DMS79 (cell line): ENCODE measurements at regions not wholly inside any gene's neighbourhood (a gene's known extent, or its start where the extent isn't known, plus 50 kb on each side); places are given as distances from the start of the nearest gene placed in this dataset.

ENCODE experiments used
- DNase-seq: peaks from one replicate; lab custom pipeline; 2025; lab: John Stamatoyannopoulos, UW

DNA sequence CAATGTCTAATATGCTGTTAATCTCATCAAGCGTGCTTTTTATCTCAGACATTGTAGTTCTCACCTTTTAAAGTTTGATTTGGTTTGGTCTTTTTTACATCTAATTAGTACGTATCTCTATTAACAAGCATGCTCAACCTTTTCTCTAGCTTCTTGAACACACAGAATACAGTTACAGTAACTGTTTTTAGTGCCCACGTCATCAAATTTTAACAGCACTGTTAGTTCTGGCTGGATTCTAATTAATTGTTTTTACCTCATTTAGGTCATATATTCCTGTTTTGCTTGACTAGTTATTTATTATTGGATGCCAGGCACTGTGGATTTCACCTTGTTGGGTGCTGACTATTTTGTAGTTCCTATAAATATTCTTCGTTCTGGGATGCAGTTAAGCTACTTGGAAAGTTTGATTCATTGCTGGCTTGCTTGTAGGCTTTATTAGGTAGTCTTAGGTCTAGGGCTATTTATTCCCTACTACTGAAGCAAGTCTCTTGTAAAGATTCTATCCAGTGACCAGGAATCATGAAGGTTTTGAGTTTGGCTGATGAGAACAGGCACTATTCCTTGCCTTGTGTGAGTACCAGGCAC is 263.0 kb downstream of the ETAA1 start:
- DNase-seq: no peak

DNA sequence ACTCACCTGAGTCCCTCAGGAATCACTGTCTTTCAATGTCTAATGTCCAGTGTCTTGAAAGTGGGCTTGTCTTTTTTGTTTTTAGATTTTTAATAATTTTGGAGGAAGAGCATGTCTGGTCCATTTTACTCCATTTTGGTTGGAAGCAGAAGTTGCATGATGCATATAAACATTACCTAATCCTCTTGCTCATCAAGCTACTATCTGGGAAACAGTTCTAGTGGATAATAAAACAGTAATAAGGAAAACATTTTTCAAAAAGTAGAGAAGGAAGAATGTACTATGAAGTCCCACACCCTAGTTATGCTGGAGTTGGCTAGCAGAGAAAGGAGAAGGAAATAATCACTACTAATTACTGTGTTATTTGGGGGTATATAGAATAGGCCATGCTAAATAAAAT is 263.7 kb downstream of the ETAA1 start:
- DNase-seq: no peak

DNA sequence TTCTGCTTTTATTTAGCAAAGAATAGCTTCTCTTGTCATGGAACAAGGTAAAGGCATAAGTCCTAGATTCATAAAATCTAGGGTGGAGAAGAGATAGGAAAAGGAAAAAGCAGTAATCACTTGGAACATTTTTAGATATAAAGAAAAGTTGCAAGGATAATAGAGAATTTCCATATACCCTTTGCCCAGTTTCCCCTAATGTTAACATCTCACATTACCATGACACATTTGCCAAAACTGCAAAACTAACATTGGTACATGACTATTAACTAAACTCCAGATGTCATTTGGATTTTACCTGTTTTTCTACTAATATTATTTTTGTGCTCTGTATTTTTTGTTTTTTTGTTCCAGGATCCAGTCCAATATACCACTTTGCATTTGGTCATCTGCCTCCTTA is 265.1 kb downstream of the ETAA1 start:
- no peak for DNase-seq

DNA sequence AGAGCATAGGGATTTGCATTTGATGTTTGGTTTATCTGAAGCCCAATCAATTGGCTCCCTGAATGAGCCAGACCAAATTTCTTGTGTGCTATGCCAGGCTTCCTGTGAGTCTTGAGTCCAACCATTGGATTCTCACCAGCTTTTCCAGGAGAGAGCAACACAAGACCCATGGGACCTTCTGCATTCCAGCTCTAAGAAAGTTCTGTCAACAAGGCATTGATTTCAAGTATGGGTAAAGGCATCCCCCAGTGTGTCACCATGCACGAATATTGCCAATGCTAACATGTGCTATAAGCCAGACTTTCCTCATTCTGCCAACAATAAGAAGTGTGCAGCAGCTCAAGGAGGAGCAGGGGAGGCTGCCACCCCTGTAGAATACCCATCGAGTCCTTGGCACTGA is 266.6 kb downstream of the ETAA1 start:
- no peak for DNase-seq

DNA sequence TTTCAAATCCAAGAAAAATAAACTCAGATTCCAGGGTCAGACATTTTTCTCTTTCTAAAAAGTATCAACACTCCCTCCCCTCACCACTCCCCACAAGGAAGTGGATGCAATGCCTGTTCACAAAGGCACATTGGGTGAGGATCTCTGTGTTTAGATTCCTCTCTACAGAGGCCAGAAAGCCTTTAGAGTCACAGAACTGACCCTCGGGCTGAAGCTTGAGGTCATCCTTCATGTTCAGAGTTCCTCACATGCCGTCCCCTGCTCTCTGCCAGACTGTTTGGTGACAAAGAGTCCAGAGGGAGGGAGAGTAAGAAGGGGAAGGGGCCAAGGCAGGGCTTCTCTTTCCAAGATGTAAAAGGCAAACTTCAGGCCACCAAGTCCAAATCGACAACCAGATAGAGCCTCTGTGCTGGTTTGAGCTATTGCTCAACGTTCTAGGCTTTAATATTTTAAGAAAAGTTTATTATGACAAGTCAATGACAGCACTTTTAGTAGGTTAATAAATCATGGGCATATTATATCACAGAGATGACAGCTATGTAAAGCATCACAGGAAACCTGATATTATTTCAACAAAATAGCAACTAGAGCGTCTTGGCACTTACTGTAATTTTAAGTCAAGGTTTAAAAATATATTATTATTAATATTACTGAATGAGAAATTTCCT is 269.4 kb downstream of the ETAA1 start:
- DNase-seq: no peak

DNA sequence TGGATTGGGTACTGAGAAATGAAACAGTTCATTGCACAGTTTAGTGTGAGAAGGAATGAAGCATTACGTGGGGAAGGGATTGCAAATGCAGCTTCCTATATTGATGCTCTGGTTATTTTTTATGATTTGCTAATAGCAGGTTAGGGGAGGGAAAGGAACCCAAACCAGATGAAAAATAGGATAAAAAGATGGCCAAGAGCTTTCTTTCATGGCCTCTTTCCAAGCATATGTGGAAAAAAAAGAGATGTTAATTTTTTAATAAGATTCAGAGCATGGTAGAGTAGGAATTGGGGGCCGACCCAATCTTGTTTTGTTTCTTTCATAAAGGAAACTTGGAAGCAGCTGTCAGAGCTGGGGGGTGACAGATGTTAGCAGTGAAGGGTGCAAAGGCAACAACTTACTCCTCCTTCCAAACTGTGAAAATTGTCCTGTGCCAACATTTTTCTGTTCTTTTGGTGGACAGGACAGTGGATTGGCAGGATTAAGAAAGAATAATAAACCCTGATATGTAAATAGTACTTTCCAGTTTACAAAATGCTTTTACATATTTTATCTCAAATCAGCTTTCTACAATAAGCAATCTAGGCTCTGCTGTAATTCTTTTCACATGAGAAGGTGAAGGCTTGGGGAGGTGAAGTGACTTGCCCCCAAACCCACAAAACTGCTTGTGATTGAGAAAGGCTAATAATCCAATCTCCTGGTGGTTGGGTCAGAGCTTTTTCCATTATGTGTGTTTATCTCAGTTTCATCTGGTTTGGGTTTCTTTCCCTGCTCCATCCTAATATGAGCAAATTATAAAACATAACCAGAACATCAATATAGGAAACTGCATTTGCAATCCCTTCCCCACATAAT is 270.1 kb downstream of the ETAA1 start:
- no peak for DNase-seq

DNA sequence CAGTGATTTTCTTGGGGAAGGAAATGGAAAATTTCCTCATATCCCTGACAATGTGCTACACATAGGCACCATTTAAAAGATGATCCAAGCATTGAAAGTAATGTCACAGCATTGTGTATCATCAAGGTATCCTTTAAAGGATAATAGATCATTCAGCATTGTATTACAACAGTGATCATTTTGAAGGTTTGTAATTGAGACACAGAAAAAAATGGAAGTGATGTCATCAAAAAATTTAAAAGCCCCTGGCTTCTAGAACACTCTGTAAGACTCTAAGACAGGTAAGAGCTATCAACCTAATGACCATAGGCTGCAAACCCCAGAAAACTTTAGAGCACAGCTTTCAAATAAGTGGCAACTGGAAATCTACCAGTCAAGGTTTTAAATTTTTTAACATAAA is 271.4 kb downstream of the ETAA1 start:
- no peak for DNase-seq

DNA sequence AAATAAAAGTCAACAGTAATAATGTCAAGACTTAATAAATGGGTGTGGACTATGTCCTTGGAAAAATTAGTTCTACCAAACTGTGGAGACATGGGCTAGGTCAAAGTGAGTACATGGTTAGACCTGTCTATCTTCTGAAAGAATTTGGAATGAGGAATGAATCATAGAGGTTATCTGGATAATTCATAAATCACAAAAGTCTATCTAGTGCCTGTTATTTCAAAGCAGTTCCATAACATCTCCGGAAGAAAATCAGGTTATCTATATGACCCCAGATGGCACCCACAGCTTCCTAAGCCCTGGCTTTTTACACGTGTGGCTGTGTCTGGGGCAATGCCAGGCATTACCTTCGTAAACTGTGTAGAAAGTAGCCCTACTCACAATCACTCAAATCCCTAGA is 272.0 kb downstream of the ETAA1 start:
- no peak for DNase-seq

DNA sequence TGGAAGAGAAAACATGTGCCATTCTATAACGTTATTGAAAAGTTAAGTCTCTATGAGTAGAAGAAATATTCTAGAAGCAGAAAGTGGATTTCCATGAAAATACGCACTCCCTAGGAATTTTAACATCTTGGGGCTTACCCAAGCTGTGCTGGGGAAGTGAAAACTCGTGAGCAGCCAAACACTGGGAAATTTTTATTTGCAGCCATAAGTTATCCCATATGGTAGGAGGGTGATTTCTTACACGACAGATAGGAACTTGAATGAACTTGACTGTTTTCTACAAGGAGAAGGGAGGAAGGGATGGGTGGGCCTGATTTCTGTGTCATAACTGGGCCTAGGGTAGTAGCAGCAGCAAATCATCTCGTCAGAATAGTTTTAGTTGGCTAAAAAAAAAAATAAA is 272.6 kb downstream of the ETAA1 start:
- no peak for DNase-seq

DNA sequence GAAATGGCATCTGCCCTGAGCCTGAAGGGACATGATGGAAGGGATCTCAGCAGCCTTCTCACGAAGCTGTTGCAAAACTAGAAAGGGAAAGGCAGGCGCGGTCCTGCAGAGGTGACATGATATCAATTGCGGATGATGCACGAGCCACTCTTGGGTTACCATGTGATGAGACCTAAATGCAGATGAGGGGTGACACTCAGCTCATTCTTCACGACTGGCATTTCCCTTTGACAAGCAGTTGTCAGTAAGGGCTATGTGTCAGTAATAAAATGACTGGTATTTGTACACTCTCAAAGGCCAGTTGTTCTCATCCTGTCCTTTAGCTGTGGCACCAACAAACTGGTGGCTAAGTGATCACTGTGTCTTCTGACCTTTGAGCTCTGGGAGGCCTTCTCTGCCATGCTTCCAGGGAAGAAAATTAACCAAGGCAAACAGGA is 273.6 kb downstream of the ETAA1 start:
- no peak for DNase-seq

DNA sequence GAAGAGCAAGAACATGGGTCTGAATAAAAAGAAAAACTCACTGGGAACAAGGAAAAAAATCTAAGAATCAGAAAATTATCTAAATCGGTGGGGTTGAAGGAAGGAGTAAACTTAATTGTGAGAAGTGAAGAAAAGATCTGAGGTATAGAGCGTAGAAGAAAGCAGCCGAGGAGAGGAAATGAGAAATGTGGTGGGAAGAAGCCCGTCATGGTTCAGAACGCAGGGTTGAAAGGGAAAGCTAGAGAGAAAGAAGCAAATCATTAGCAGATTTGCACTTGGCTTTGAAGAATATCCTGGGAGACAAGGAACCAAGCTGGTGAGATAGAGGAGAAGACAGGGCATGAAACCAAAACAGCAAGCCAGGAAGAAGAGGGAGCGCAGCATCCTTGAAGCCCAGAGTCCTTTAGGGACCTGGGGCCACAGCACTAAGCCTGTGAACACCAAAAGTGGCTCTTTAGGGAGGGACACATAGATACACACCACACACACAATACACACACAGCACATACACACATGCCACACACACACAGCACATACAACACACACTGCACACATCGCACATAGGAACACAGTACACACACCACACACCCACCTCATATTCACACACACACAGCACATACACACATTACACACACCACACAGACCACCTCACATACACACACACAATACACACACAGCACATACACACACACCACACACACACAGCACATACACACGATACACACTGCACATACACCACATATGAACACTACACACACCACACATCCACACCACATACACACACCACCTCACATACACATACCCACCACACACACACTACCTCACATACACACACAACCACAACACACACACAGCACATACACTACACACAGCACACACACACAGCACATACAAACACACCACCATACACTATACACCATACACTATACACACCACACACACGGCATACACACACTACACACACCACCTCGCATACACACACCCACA is 274.6 kb downstream of the ETAA1 start:
- no peak for DNase-seq

DNA sequence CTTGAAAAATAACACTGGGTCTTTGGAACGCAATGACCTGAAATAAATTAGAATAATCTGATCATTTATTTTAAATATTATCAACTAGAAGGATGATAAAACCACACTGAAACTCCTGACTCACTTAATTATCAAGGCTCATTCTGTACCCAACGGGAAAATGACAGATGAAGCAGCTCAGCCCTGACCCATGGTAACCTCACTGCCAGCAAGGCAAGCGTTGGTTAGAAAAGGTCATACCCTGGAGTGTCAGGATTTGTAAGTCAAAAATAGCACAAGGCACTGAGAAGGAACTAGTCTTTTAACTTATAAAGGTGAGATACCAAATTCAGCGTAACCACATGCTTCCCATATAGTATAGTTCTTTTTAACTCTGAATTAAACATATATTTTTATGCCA is 277.5 kb downstream of the ETAA1 start:
- no peak for DNase-seq

DNA sequence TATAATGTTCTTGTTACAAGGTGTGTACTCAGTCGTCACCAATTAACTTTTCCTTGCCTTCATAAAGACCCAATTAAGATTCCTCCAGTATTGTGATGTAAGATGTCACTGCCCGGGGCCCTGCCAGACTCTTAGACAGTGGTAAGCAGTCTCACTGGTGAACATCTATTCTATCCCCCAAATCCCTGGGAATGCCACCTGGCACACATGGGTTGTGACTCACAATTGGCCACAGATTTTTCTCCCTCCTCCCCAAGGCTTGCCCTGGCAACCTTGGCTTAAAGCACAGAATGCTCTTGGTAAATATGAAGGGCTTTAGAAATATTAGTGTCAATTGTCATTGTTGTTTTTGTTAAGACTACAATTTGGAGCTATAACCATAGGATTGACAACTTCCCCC is 287.9 kb downstream of the ETAA1 start:
- no peak for DNase-seq

DNA sequence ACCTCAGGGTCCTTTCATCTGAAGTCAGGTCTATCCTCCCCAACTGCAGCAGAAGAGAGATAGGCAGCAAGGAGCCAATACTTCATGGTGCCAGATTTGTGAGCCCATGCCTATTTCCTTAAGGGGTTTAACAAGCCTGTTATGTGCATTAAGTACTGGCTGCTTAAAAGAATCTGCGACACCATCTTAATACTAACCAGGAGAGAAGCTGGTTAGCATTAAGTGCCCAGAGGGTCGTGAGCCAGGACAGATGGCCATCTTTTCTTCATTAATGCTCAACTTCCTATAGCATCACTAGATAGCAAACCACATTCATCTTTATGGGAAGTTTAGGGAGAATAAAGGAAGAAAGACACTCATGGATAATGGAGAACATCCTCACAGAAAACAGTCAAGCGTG is 289.1 kb downstream of the ETAA1 start:
- no peak for DNase-seq

DNA sequence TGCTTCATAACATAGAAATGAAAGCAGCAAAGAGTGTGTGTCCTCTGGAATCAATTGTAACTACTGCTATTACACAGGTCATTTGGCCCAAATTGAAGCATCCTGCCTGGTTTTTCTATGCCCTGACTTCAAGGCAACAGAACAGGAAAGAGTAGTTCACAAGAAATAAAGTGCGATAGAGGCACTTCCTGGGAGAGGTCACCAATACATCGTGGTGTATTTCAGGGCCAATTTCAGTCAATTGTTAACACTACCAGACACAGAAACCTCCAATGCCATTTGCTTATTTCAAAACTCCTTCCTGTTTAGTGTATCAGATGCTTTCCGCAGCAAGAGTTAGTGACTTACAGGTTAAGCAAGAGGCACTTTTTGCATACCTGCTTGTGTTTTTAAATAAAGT is 292.1 kb downstream of the ETAA1 start:
- DNase-seq: no peak

DNA sequence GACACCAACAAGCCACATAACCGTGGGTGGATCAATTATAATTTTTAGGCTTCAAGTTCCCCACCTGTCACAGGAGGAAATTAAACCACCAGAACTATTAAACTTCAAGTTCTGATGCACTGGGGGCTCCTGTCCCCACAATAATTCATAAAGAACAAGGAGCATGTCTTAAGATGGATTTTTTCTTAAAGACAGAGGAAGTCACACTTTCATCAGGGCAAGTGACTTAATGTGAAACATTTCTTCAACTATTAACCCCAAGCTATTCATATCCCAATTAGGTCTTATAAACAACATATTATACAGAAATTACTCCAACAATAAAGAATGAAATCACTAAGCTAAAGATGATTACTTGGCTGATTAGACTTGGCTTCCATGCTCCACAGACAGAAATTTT is 292.5 kb downstream of the ETAA1 start:
- no peak for DNase-seq

DNA sequence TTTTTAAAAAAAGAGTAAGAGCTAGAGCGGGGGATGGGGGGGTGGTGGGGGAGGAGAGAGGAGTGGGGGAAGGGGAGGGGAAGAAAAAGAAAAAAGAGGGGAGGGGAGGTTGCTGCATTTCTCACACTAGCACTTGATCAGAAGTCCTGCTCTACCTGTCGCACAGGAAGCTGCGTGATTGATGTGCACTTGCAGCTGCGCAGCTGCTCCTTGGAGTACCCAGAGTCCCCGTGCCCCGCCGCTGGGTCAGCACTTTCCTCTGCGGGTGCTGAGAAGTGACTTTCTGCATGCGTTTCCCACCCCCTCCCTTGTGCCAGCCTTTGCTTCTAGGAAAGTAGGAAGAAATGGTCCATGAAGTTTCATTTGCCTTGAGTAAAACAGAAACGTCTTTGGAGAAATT is 297.3 kb downstream of the ETAA1 start:
- DNase-seq: peak; percentile 48

DNA sequence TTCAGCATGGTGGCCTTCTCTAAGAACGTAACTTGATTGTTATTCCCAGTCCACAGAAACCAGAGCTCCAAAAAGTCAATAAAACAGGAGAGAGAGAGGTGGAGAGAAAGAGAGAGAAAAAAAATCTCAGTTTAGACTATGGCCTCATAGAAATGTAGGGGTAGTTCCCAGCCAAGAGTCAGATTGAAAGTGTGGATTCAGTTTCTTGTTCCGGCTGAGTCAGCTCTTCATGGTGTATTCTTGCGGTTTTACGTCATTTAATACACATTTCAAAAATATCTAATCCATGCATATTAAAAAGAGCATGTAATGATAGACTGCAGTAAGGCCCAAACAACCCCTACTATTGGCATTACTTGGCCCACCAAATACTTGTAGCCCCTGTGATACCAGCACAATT is 303.9 kb downstream of the ETAA1 start:
- no peak for DNase-seq

DNA sequence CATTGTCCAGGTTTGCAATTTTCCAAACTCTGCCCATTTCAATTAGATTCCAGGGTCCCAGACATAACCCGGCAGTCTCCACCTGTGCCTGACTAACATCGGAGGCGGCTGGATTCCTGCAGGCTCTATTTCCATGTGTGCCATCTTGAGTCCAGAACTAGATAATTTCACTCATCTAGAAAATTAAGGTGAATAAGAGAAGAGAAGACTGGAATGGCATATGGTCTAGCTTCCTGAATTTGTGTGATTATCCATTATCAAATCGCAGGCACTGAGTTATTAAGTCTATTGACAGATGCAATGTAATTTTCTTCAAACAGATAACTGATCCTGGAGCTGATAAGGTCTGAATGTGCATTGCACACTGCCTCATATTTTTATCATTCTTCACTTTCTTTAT is 305.2 kb downstream of the ETAA1 start:
- no peak for DNase-seq

DNA sequence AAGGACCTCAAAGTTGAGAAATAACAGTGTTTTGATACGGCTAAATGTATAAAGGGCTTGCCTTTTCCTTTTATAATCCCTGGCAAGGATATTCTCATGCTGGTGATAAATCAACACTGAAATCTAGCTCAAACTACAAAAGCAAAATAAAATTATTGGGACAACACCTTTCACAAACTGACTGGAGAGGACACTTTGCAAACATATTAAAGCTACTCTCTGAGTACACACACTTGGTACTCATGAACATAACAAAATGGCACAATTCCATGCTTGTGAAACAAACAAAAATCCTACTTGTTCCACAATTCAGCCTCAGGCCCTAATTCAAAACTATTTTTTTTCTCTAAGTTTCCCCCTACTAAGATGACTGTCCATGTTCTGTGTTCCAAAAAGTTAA is 305.8 kb downstream of the ETAA1 start:
- DNase-seq: no peak

DNA sequence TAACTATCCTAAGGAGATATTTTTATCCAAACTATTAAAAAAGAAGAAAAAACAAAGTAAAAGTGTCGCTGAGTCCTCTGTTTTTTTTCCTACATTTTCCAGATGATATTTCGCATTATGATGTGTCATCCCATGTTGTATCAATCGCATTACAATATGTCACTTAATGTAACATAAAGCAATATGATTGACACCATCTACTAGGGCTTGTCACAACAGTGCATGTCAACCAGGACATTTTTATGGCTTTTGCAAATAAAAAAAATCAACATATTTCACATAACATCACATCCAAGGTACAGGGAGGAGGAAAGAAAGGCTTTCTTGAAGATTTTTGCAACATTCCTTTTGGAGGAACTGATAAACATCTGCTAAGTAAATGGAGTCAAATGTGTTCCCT is 308.9 kb downstream of the ETAA1 start:
- no peak for DNase-seq

DNA sequence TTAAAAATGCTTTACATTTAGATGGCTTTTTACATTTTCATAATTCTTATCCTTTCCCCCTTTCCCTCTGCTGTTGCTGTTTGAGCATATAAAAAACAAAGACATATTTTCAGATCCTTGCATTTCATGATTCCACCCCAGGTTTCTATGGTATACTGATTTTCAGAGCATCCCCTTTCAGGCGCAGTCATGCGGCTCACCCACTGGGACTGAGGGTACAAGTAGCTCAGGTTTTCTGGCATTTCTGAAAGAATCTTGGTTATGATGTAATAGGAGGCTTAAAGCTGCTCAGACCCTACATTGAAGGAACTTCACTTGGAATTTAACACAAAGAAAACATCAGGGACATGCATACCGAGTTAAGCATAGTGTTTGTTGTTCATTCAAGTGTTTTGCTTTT is 310.8 kb downstream of the ETAA1 start:
- DNase-seq: no peak
